Fibroblast of villous mesenchyme (primary cell): ENCODE measurements at regions not wholly inside any gene's neighbourhood (a gene's known extent, or its start where the extent isn't known, plus 50 kb on each side); places are given as distances from the start of the nearest gene placed in this dataset.

Experiments used
- DNase-seq: peaks from one replicate; pipeline ENCODE4 v3.0.0-alpha.2; 2010; ENCODE audit warnings: low read depth
- H3K4me3 ChIP-seq: 2 replicates; pipeline ENCODE4 v1.5.1; 2011; ENCODE audit warnings: low read depth, mild to moderate bottlenecking, low read length
- TF ChIP-seq, protein P1 (sequence below): IDR thresholded peaks from 2 replicates; pipeline ENCODE4 v1.5.1; 2012; ENCODE audit warnings: low read depth, mild to moderate bottlenecking, low read length; ENCODE audit not compliant: insufficient read depth

DNA sequence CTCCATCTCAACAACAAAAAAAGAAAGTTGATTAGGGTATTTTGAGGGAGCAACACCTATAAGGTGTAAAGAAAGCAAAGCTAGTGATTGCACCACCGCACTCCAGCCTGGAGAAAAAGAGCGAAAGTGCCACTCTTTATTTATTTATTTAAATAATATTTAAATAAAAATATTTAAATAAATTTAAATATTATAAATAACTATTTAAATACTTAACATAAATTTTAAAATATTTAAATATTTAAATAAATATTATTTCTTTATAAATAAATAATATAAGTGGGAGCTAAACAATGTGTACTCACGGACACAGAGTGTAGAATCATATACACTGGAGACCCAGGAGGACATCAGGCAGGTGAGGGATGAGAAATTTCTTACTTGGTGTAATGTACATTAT lies 64.4 kb upstream of the TRIO start:
- no peak for DNase-seq
- no peak overlapping the region for H3K4me3 ChIP-seq
- TF ChIP-seq, protein P1, sequence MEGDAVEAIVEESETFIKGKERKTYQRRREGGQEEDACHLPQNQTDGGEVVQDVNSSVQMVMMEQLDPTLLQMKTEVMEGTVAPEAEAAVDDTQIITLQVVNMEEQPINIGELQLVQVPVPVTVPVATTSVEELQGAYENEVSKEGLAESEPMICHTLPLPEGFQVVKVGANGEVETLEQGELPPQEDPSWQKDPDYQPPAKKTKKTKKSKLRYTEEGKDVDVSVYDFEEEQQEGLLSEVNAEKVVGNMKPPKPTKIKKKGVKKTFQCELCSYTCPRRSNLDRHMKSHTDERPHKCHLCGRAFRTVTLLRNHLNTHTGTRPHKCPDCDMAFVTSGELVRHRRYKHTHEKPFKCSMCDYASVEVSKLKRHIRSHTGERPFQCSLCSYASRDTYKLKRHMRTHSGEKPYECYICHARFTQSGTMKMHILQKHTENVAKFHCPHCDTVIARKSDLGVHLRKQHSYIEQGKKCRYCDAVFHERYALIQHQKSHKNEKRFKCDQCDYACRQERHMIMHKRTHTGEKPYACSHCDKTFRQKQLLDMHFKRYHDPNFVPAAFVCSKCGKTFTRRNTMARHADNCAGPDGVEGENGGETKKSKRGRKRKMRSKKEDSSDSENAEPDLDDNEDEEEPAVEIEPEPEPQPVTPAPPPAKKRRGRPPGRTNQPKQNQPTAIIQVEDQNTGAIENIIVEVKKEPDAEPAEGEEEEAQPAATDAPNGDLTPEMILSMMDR, result no peak

- TF ChIP-seq, protein P1, result no peak
- H3K4me3 ChIP-seq, result no peak overlapping the region
- DNase-seq, result no peak
Measured at GRCh38 chr5:14077501-14077900, 65.6 kb upstream of the TRIO start.

- no peak overlapping the region for H3K4me3 ChIP-seq
- DNase-seq, result no peak
- TF ChIP-seq, protein P1, result no peak
Measured at GRCh38 chr5:14076561-14076960, 66.6 kb upstream of the TRIO start.

DNA sequence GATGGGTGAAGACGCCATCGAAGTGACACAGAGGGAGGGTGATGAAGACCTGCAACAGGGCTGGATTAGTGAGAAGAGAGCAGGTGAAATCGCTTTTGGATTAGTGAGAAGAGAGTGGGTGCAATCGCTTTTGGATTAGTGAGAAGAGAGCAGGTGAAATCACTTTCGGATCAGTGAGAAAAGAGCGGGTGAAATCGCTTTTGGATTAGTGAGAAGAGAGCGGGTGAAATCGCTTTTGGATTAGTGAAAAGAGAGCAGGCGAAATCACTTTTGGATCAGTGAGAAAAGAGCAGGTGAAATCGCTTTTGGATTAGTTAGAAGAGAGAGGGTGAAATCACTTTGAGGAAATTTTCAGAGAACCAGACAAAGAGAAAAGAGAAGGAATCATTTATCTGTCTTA lies 67.2 kb upstream of the TRIO start:
- no peak overlapping the region for H3K4me3 ChIP-seq
- TF ChIP-seq, protein P1, result no peak
- no peak for DNase-seq

DNA sequence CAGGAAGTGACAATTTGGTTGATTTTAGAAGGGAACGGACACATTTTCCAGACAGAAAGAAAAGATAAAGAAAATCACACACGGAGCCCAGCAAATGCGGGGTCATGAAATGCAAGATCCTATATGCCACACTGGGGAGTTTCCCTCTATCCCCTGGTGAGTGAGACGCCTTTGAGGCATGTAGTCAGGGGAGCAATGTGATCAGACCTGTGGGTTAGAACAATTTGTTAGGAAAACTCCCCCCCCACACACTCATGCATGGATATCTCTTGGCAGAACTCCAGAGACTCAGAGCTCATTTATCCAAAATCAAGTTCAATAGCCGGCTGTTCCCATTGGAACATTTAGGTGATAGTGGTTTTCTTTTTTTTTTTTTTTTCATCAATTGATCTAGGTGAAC lies 71.7 kb upstream of the TRIO start:
- TF ChIP-seq, protein P1, result no peak
- no peak overlapping the region for H3K4me3 ChIP-seq
- no peak for DNase-seq

- TF ChIP-seq, protein P1, result no peak
- no peak for DNase-seq
Measured at GRCh38 chr5:14069021-14069420, 74.1 kb upstream of the TRIO start.

DNA sequence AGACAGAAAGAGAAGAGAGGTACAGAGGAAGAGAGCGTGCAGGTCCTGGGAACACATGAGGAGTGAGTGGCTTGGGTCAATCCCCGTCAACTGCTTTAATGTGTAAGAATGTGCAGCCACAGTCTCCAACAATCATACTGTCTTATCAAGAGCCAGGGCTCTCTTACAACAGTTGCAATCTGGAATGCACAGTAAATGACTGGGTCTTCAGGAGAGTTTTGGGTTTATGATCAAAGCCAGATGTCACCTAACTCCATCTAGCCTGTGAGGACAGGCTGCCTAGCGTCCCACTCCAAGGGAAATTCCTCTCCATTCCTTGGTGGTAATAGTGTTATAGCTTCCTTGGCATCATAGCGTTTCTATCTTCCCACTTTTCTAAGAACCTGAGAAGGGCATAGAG lies 75.0 kb upstream of the TRIO start:
- DNase-seq, result no peak
- TF ChIP-seq, protein P1, result no peak
- no peak overlapping the region for H3K4me3 ChIP-seq

More at GRCh38 chr5:14069021-14069420, 74.1 kb upstream of the TRIO start:
- no peak overlapping the region for H3K4me3 ChIP-seq
